ENCODE measurements at regions not wholly inside any gene's neighbourhood (a gene's known extent, or its start where the extent isn't known, plus 50 kb on each side); places are given as distances from the start of the nearest gene placed in this dataset.

GRCh38 chr20:60201198-60201835 is 243.1 kb downstream of the CDH26 start:
- Histone ChIP-seq H3K18ac (ENCODE audit: low read depth, low read length) (no peak overlapping the region), H4K91ac (ENCODE audit: insufficient read depth, low read depth, low read length) (no peak overlapping the region), H3K14ac (replicated peaks; ENCODE audit: low read depth, low read length) (no peak overlapping the region), H2BK5ac (ENCODE audit: low read depth, low read length, poor library complexity, severe bottlenecking) (no peak overlapping the region), H3K4me1 (ENCODE audit: control insufficient read depth, insufficient read depth, low read length) (no peaks in the 10 kb centered on the region), H3K9me1 (ENCODE audit: insufficient read depth, low read length) (no peaks in the 10 kb centered on the region), H4K20me1 (ENCODE audit: insufficient read depth, low read length) (no peaks in the 10 kb centered on the region), H3K9ac (ENCODE audit: low read depth, low read length) (no peak overlapping the region), H3K9me3 (ENCODE audit: control insufficient read depth, insufficient read depth, low read length) (no peaks in the 10 kb centered on the region), H3K56ac (ENCODE audit: extremely low read depth, insufficient read depth, low read length) (no peak overlapping the region), H2AK5ac (ENCODE audit: low read depth, low read length) (no peak overlapping the region), H3K4me2 (ENCODE audit: low read depth, low read length) (no peak overlapping the region), H3K79me1 (ENCODE audit: low read depth in 1 of 2, low read length in 2 of 2) (no peaks in the 10 kb centered on the region), H3K27ac (ENCODE audit: insufficient read depth, low read length) (no peak overlapping the region), H3K27me3 (ENCODE audit: control insufficient read depth, insufficient read depth, low read length) (no peaks in the 10 kb centered on the region), H3K4ac (ENCODE audit: low read depth, low read length) (no peak overlapping the region), H4K8ac (ENCODE audit: low read depth in 2 of 2, low read length in 2 of 2) (no peak overlapping the region), H2AFZ (replicated peaks; ENCODE audit: low read length, poor library complexity) (no peak overlapping the region), H3K23ac (ENCODE audit: low read depth, low read length) (no peak overlapping the region), H3K4me3 (ENCODE audit: insufficient read depth, low read depth, low read length) (no peak overlapping the region), H2BK15ac (ENCODE audit: low read depth, low read length) (no peak overlapping the region), H2AK9ac (replicated peaks; ENCODE audit: low read depth, low read length, poor library complexity) (no peak overlapping the region), H2BK20ac (ENCODE audit: low read depth, low read length) (no peak overlapping the region), H2BK120ac (ENCODE audit: low read depth, low read length) (no peak overlapping the region), H4K5ac (ENCODE audit: low read depth, low read length) (no peak overlapping the region), H3K36me3 (ENCODE audit: control insufficient read depth, insufficient read depth, low read length) (no peaks in the 10 kb centered on the region)
- TF ChIP-seq, protein P1, sequence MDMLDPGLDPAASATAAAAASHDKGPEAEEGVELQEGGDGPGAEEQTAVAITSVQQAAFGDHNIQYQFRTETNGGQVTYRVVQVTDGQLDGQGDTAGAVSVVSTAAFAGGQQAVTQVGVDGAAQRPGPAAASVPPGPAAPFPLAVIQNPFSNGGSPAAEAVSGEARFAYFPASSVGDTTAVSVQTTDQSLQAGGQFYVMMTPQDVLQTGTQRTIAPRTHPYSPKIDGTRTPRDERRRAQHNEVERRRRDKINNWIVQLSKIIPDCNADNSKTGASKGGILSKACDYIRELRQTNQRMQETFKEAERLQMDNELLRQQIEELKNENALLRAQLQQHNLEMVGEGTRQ (IDR thresholded peaks at IDR 0.05; ENCODE audit: low read depth, low read length), result no peak
- TF ChIP-seq RFX5 (IDR thresholded peaks at IDR 0.05; ENCODE audit: low read depth, low read length), result no peak
- DNase-seq (no peak), ATAC-seq (ENCODE audit: low read depth) (no peak)
- no TSS peak for BruUV-seq (replicated peaks)
- WGBS, 2 experiments (ENCODE audit: extremely low coverage in 2 of 2, insufficient read length in 1 of 2), result no CpG with 5 or more reads among the region's 2 CpGs
- dilution Hi-C loops (cut with HindIII; ENCODE audit: low sequenced_read_pairs, unreplicated experiment), result no loop called here
- CTCF ChIA-PET, result no interaction called here
- intact Hi-C loops (cut with micrococcal nuclease), result no loop called here
- in situ Hi-C loops (cut with MboI; ENCODE audit: low sequenced_read_pairs), result loop anchor here (25.0 kb wide), 1 partner anchor 911 kb away; no protein-coding TSS in a partner anchor
- POLR2A ChIA-PET (ENCODE audit: unreplicated experiment), result no interaction called here
